ENCODE measurements at regions not wholly inside any gene's neighbourhood (a gene's known extent, or its start where the extent isn't known, plus 50 kb on each side); places are given as distances from the start of the nearest gene placed in this dataset.

GRCh38 chr10:21056461-21056860 lies 159.3 kb upstream of the NEBL start:
- no peaks in the 10 kb centered on the region for H3K27me3 ChIP-seq
- H3K27ac ChIP-seq = no peak overlapping the region
- peaks cover 0 to 9% of the 10 kb centered on the region in 2 donors for H3K9me3 ChIP-seq
- H3K4me3 ChIP-seq = no peak overlapping the region
- H3K36me3 ChIP-seq = no peaks in the 10 kb centered on the region
- 73 to 80% methylated on average over 2 to 4 of the region's 4 CpGs for WGBS, 2 donors (ENCODE audit: low coverage in 1 of 2)
- DNase-seq = no peak
- in situ Hi-C loops (cut with MboI; ENCODE audit: low pct_ligation_motif_present in 1 of 4, low pct_unique_long_range_greater_than_20kb in 1 of 4, low sequenced_read_pairs in 3 of 4) (no loop called here), intact Hi-C loops (cut with DNase I; ENCODE audit: low total_unique reads) (no loop called here)
- no peaks in the 10 kb centered on the region for H3K4me1 ChIP-seq
- no peak for TF ChIP-seq POLR2AphosphoS5 (IDR thresholded peaks at IDR 0.05)
- TF ChIP-seq POLR2A (IDR thresholded peaks at IDR 0.05) = no peak
- no peak for TF ChIP-seq CTCF (IDR thresholded peaks at IDR 0.05)
- no peak for TF ChIP-seq EP300 (IDR thresholded peaks at IDR 0.05; ENCODE audit: low read depth)

- Histone ChIP-seq H3K4me3 (no peak overlapping the region), H3K36me3 (no peaks in the 10 kb centered on the region), H3K27me3 (no peaks in the 10 kb centered on the region), H3K4me1 (no peaks in the 10 kb centered on the region), H3K9me3 (peaks cover 0 to 9% of the 10 kb centered on the region in 2 donors), H3K27ac (no peak overlapping the region)
- intact Hi-C loops (cut with DNase I; ENCODE audit: low total_unique reads) (no loop called here), in situ Hi-C loops (cut with MboI; ENCODE audit: low pct_ligation_motif_present in 1 of 4, low pct_unique_long_range_greater_than_20kb in 1 of 4, low sequenced_read_pairs in 3 of 4) (no loop called here)
- no peak for DNase-seq
- WGBS, 2 donors (ENCODE audit: low coverage in 1 of 2) = 55 to 82% methylated on average over 3 to 12 of the region's 12 CpGs
- TF ChIP-seq POLR2A (IDR thresholded peaks at IDR 0.05) = no peak
- no peak for TF ChIP-seq POLR2AphosphoS5 (IDR thresholded peaks at IDR 0.05)
- no peak for TF ChIP-seq EP300 (IDR thresholded peaks at IDR 0.05; ENCODE audit: low read depth)
- TF ChIP-seq CTCF (IDR thresholded peaks at IDR 0.05) = no peak
These were observed 158.4 kb upstream of the NEBL start for GRCh38 chr10:21055339-21056135.

DNA sequence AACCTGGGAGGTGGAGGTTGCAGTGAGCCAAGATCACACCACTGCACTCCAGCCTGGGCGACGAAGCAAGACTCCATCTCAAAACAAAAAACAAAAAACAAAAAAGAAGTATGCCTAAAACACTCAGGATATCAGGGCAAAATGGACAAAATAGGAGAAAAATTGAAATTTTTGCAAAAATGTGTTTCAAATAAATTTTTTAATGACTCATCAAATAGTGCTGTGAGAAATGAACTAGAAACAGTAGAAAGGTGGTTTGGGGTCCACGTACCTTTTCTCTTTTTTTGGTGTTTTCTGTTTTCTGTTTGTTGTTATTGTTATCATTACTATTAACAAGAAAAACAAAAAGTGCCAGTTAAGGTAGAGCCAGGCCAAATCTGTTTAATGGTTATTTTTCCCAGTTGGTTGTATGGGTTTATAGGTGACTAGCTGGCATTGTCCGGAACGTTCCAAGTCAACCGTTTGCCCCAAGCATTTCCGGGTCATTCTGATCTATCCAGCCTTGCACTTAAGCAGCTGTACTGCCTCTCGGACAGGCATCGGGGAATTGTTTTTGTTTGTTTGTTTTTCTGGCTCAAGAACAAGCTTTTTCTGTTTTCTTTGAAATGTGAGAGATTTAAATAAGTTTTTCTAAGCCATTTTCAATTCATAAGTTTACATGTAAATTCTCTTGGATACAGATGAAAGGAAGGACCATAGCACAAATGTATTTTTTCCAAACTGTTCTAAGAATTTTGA lies 157.0 kb upstream of the NEBL start:
- WGBS, 2 donors (ENCODE audit: low coverage in 1 of 2) = 87 to 92% methylated on average over 7 to 9 of the region's 9 CpGs
- DNase-seq = no peak
- Histone ChIP-seq H3K36me3 (no peaks in the 10 kb centered on the region), H3K9me3 (peaks cover 0 to 5% of the 10 kb centered on the region in 2 donors), H3K27me3 (no peaks in the 10 kb centered on the region), H3K27ac (no peak overlapping the region), H3K4me1 (no peaks in the 10 kb centered on the region), H3K4me3 (no peak overlapping the region)
- intact Hi-C loops (cut with DNase I; ENCODE audit: low total_unique reads) = no loop called here
- TF ChIP-seq EP300 (IDR thresholded peaks at IDR 0.05; ENCODE audit: low read depth) = no peak
- no peak for TF ChIP-seq POLR2AphosphoS5 (IDR thresholded peaks at IDR 0.05)
- in situ Hi-C loops (cut with MboI; ENCODE audit: low pct_ligation_motif_present in 1 of 4, low pct_unique_long_range_greater_than_20kb in 1 of 4, low sequenced_read_pairs in 3 of 4) = no loop called here

- TF ChIP-seq EP300 (IDR thresholded peaks at IDR 0.05; ENCODE audit: low read depth) (no peak), POLR2A (IDR thresholded peaks at IDR 0.05) (no peak), CTCF (IDR thresholded peaks at IDR 0.05) (no peak)
- intact Hi-C loops (cut with DNase I; ENCODE audit: low total_unique reads) = no loop called here
- in situ Hi-C loops (cut with MboI; ENCODE audit: low pct_ligation_motif_present in 1 of 4, low pct_unique_long_range_greater_than_20kb in 1 of 4, low sequenced_read_pairs in 3 of 4) = no loop called here
- no peak overlapping the region for H3K4me3 ChIP-seq
- H3K27ac ChIP-seq = no peak overlapping the region
- WGBS, 2 donors (ENCODE audit: low coverage in 1 of 2) = 70 to 85% methylated on average over 1 to 4 of the region's 4 CpGs
- no peaks in the 10 kb centered on the region for H3K9me3 ChIP-seq
- no peaks in the 10 kb centered on the region for H3K36me3 ChIP-seq
- no peaks in the 10 kb centered on the region for H3K27me3 ChIP-seq
- DNase-seq = no peak
- H3K4me1 ChIP-seq = no peaks in the 10 kb centered on the region
These were observed 155.6 kb upstream of the NEBL start for GRCh38 chr10:21052709-21053104.
